IMR-90 (cell line): ENCODE measurements at regions not wholly inside any gene's neighbourhood (a gene's known extent, or its start where the extent isn't known, plus 50 kb on each side); places are given as distances from the start of the nearest gene placed in this dataset.

Experiments
- ATAC-seq: fragments of 200-7000 bp; cut with Tn5 transposase; 2 replicates; pipeline ENCODE4 v1.9.1; 2020; ENCODE audit warnings: low read depth, mild to moderate bottlenecking, moderate library complexity
- BruUV-seq: library from RNA; stranded (reverse); fragments of 400-500 nt; replicated peaks from 2 replicates; lab custom pipeline; 2021; lab: Mats Ljungman, UMichigan
- CTCF ChIA-PET: fragments of 300-600 bp; formaldehyde crosslinking; extraction: SDS; loops from one replicate; lab custom pipeline; 2021; ENCODE audit warnings: antibody characterized with exemption; lab: Yijun Ruan, JAX
- POLR2A ChIA-PET: fragments of 300-600 bp; sonication (Branson Sonifier 250); formaldehyde crosslinking; loops from one replicate; lab custom pipeline; 2022; ENCODE audit warnings: antibody characterized with exemption; ENCODE audit not compliant: unreplicated experiment; lab: Charles Lee
- DNase-seq: peaks from one replicate; pipeline ENCODE4 v3.0.0; 2013
- H2AFZ ChIP-seq: replicated peaks from 2 replicates; pipeline ENCODE3; 2013; ENCODE audit warnings: low read length, mild to moderate bottlenecking; ENCODE audit not compliant: poor library complexity
- H2AK5ac ChIP-seq: 2 replicates; pipeline ENCODE4 v1.6.1; 2013; ENCODE audit warnings: low read depth, low read length, inconsistent platforms
- H2AK9ac ChIP-seq: replicated peaks from 2 replicates; pipeline ENCODE3; 2013; ENCODE audit warnings: mild to moderate bottlenecking, low read depth, low read length, moderate library complexity; ENCODE audit not compliant: poor library complexity
- H2BK120ac ChIP-seq: 2 replicates; pipeline ENCODE4 v1.6.1; 2013; ENCODE audit warnings: low read depth, low read length, inconsistent platforms
- H2BK15ac ChIP-seq: 3 replicates; pipeline ENCODE4 v1.6.1; 2013; ENCODE audit warnings: low read depth, low read length, inconsistent platforms
- H2BK20ac ChIP-seq: 2 replicates; pipeline ENCODE4 v1.6.1; 2013; ENCODE audit warnings: low read depth, mild to moderate bottlenecking, inconsistent platforms, low read length, moderate library complexity
- H2BK5ac ChIP-seq: 2 replicates; pipeline ENCODE4 v1.6.1; 2013; ENCODE audit warnings: mild to moderate bottlenecking, low read depth, low read length, inconsistent platforms; ENCODE audit not compliant: poor library complexity, severe bottlenecking
- H3K14ac ChIP-seq: replicated peaks from 2 replicates; pipeline ENCODE4 v1.6.1; 2013; ENCODE audit warnings: low read depth, low read length, inconsistent platforms
- H3K18ac ChIP-seq: 2 replicates; pipeline ENCODE4 v1.6.1; 2013; ENCODE audit warnings: low read depth, low read length, control low read depth
- H3K23ac ChIP-seq: 2 replicates; pipeline ENCODE4 v1.6.1; 2013; ENCODE audit warnings: low read depth, low read length, inconsistent platforms
- H3K27ac ChIP-seq: 2 replicates; pipeline ENCODE4 v1.5.1; 2013; ENCODE audit warnings: mild to moderate bottlenecking, control low read depth, low read length; ENCODE audit not compliant: insufficient read depth
- H3K27me3 ChIP-seq: 2 replicates; pipeline ENCODE4 v1.6.1; 2013; ENCODE audit warnings: low read length; ENCODE audit not compliant: control insufficient read depth, insufficient read depth
- H3K36me3 ChIP-seq: 2 replicates; pipeline ENCODE4 v1.6.1; 2013; ENCODE audit warnings: low read length, mixed read lengths; ENCODE audit not compliant: control insufficient read depth, insufficient read depth
- H3K4ac ChIP-seq: 2 replicates; pipeline ENCODE4 v1.6.1; 2013; ENCODE audit warnings: low read depth, low read length, inconsistent platforms
- H3K4me1 ChIP-seq: 2 replicates; pipeline ENCODE4 v1.6.1; 2013; ENCODE audit warnings: low read length, mixed read lengths; ENCODE audit not compliant: control insufficient read depth, insufficient read depth
- H3K4me2 ChIP-seq: 2 replicates; pipeline ENCODE4 v1.6.1; 2013; ENCODE audit warnings: low read depth, mild to moderate bottlenecking, control low read depth, low read length, moderate library complexity
- H3K4me3 ChIP-seq: 2 replicates; pipeline ENCODE4 v1.5.1; 2013; ENCODE audit warnings: low read depth, mild to moderate bottlenecking, control low read depth, low read length, moderate library complexity; ENCODE audit not compliant: insufficient read depth
- H3K56ac ChIP-seq: 2 replicates; pipeline ENCODE4 v1.6.1; 2013; ENCODE audit warnings: low read length, inconsistent platforms; ENCODE audit not compliant: insufficient read depth; ENCODE audit errors: extremely low read depth
- H3K79me1 ChIP-seq, 2 experiments: 2 replicates each; pipeline ENCODE4 v1.6.1; 2013; ENCODE audit warnings: low read length in 2 of 2, inconsistent platforms in 1 of 2, low read depth in 1 of 2
- H3K9ac ChIP-seq: 2 replicates; pipeline ENCODE4 v1.6.1; 2013; ENCODE audit warnings: low read depth, low read length, control low read depth
- H3K9me1 ChIP-seq: 2 replicates; pipeline ENCODE4 v1.6.1; 2013; ENCODE audit warnings: low read length, inconsistent platforms; ENCODE audit not compliant: insufficient read depth
- H3K9me3 ChIP-seq: 2 replicates; pipeline ENCODE4 v1.6.1; 2013; ENCODE audit warnings: low read length; ENCODE audit not compliant: control insufficient read depth, insufficient read depth
- H4K20me1 ChIP-seq: 2 replicates; pipeline ENCODE4 v1.6.1; 2013; ENCODE audit warnings: low read length, inconsistent platforms; ENCODE audit not compliant: insufficient read depth
- H4K5ac ChIP-seq: 2 replicates; pipeline ENCODE4 v1.6.1; 2013; ENCODE audit warnings: mild to moderate bottlenecking, low read depth, low read length, control low read depth
- H4K8ac ChIP-seq, 2 experiments: 2 replicates each; pipeline ENCODE4 v1.6.1; 2013; ENCODE audit warnings: low read depth in 2 of 2, low read length in 2 of 2, control low read depth in 1 of 2, inconsistent platforms in 1 of 2
- H4K91ac ChIP-seq: 2 replicates; pipeline ENCODE4 v1.6.1; 2013; ENCODE audit warnings: low read depth, low read length, inconsistent platforms; ENCODE audit not compliant: insufficient read depth
- CTCF ChIP-seq: conservative IDR thresholded peaks from 2 replicates; pipeline ENCODE4 v1.5.1; 2012; ENCODE audit warnings: mild to moderate bottlenecking, low read depth, low read length, improper control_type of control experiment
- FOS ChIP-seq: fragments of 150-350 bp; IDR thresholded peaks from 2 replicates; pipeline ENCODE4 v1.6.1; 2016; ENCODE audit warnings: low read depth, low read length
- RAD21 ChIP-seq: IDR thresholded peaks from 2 replicates; pipeline ENCODE4 v1.6.1; 2012; ENCODE audit warnings: low read length, improper control_type of control experiment
- SMC3 ChIP-seq: fragments of 150-350 bp; IDR thresholded peaks from 2 replicates; pipeline ENCODE4 v1.6.1; 2016; ENCODE audit warnings: low read depth, mild to moderate bottlenecking, antibody characterized with exemption, low read length, moderate library complexity
- WGBS, 2 experiments: methylation state at CpG; one replicate each; pipeline versions ENCODE4 v1.1.5 to v1.1.7; 2013; ENCODE audit warnings: missing lambda C conversion rate in 2 of 2; ENCODE audit not compliant: insufficient read length in 1 of 2; ENCODE audit errors: extremely low coverage in 2 of 2; 5-methylcytosine and 5-hydroxymethylcytosine counted together
- dilution Hi-C: fragments of 300-500 bp; cut with HindIII; formaldehyde crosslinking; loops from one replicate; pipeline ENCODE4 v1.14.3; 2018; ENCODE audit warnings: low sequenced_read_pairs; ENCODE audit not compliant: unreplicated experiment
- in situ Hi-C: fragments of 300-500 bp; cut with MboI; formaldehyde crosslinking; loops from 3 replicates; pipeline ENCODE4 v1.14.3; 2019; ENCODE audit warnings: low sequenced_read_pairs, inconsistent platforms, mixed read lengths
- intact Hi-C: fragments of 100-400 bp; cut with micrococcal nuclease; formaldehyde crosslinking; loops from 2 replicates; pipeline ENCODE4 v1.10.0; 2022

DNA sequence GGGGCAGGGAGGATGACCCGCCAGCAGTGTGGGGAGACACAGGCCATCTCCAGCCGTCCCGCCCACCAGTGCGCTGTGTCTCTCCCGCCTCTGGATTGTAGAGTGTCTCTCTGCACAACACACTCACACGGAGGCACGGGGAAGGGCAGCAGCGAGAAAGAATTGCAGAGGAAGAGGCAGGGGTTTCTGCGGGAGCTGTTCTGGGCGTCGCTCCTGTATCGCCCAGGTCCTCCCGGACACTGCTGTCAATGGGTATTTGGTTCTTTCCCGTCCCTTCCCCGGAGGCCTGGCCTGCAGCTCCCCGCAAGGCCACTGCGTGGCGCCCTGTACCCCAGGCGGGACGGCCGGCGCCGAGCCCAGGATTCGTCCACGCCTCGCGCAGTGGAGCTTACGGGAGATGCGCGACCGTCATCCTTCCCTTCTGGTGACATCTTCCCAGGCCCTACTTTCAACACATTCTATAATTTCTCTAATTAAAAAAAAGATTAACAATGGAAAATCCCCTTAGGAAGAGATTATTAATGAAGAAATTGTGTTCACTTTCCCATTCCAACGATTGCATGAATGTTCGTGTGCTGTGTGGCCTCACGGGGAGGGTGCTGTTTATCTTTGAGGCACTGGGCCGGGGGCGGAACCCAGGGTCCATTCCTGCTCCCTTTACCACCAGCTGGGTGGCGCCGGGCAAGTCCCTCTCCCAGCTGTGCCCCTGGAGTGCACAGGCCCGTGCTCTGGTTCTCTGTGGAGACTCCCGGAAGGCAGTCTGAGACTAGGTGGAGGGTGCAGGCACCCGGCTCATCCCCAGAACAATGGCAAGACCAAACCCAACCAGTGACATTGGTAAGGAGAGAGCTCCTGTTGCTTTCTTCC, 95.7 kb downstream of the CPZ start:
- no peaks in the 10 kb centered on the region for H3K4me1 ChIP-seq
- 6% methylated on average over 5 of the region's 41 CpGs; no CpG with 5 or more reads in 1 of the 2 experiments for WGBS, 2 experiments
- TF ChIP-seq RAD21 (peak; percentile 32), SMC3 (peak; percentile 44; the same call in 1 of the 2 replicates), CTCF (peak; percentile 49), FOS (no peak)
- H3K56ac ChIP-seq: no peak overlapping the region
- BruUV-seq: no TSS peak
- peak overlapping the region; percentile 58 for H2AFZ ChIP-seq
- H3K27ac ChIP-seq: no peak overlapping the region
- DNase-seq: peak; percentile 2
- H4K5ac ChIP-seq: no peak overlapping the region
- no peaks in the 10 kb centered on the region for H3K9me1 ChIP-seq
- H2BK120ac ChIP-seq: no peak overlapping the region
- H3K9me3 ChIP-seq: no peaks in the 10 kb centered on the region
- in situ Hi-C loops: no loop called here
- H3K79me1 ChIP-seq: no peaks in the 10 kb centered on the region
- H3K36me3 ChIP-seq: no peaks in the 10 kb centered on the region
- intact Hi-C loops: loop anchor here (1.0 kb wide), 1 partner anchor 230 kb away; no protein-coding TSS in a partner anchor
- no peaks in the 10 kb centered on the region for H4K20me1 ChIP-seq
- H3K18ac ChIP-seq: no peak overlapping the region
- no peak overlapping the region for H3K4ac ChIP-seq
- H3K4me2 ChIP-seq: no peak overlapping the region
- H3K27me3 ChIP-seq: peaks cover 3% of the 10 kb centered on the region; the same call in 1 of the 2 replicates
- ChIA-PET POLR2A (no interaction called here), CTCF (no interaction called here)
- no peak overlapping the region for H2BK5ac ChIP-seq
- peak; percentile 85 for ATAC-seq
- no peak overlapping the region for H3K4me3 ChIP-seq
- dilution Hi-C loops: no loop called here
- H2AK5ac ChIP-seq: no peak overlapping the region
- no peak overlapping the region for H3K9ac ChIP-seq
- no peak overlapping the region for H4K8ac ChIP-seq
- H2BK20ac ChIP-seq: no peak overlapping the region
- no peak overlapping the region for H3K23ac ChIP-seq
- H4K91ac ChIP-seq: no peak overlapping the region
- no peak overlapping the region for H2BK15ac ChIP-seq
- no peak overlapping the region for H3K14ac ChIP-seq
- no peak overlapping the region for H2AK9ac ChIP-seq
